ENCODE measurements at regions not wholly inside any gene's neighbourhood (a gene's known extent, or its start where the extent isn't known, plus 50 kb on each side); places are given as distances from the start of the nearest gene placed in this dataset.

- no peak overlapping the region for H3K4me2 ChIP-seq (ENCODE audit: low read depth, low read length, poor library complexity, severe bottlenecking)
- no peaks in the 10 kb centered on the region for H3K9me2 ChIP-seq (replicated peaks; ENCODE audit: insufficient read depth, low read length)
- no peaks in the 10 kb centered on the region for H3K79me2 ChIP-seq (ENCODE audit: insufficient read depth, low read length)
- H3K27me3 ChIP-seq (ENCODE audit: low read length) = no peaks in the 10 kb centered on the region
- H2AFZ ChIP-seq (ENCODE audit: low read depth, low read length, severe bottlenecking) = no peak overlapping the region
- no peaks in the 10 kb centered on the region for H3F3A ChIP-seq (ENCODE audit: insufficient read depth)
- H4K20me1 ChIP-seq (ENCODE audit: low read depth, low read length) = no peaks in the 10 kb centered on the region
- no peak for TF ChIP-seq CTCF (IDR thresholded peaks at IDR 0.05; ENCODE audit: insufficient read depth, low read length, poor library complexity, severe bottlenecking)
- TF ChIP-seq EZH2phosphoT487 (conservative IDR thresholded peaks at IDR 0.05; ENCODE audit: low read length) = no peak
- H3K9me3 ChIP-seq (ENCODE audit: insufficient read depth, low read length) = no peaks in the 10 kb centered on the region
- no peak overlapping the region for H3K4me3 ChIP-seq (ENCODE audit: insufficient read depth, low read length, poor library complexity, severe bottlenecking)
- H3K27ac ChIP-seq (ENCODE audit: low read depth, low read length) = no peak overlapping the region
- no peaks in the 10 kb centered on the region for H3K36me3 ChIP-seq (ENCODE audit: low read length)
- H3K9ac ChIP-seq (ENCODE audit: low read length) = no peak overlapping the region
These were observed 891.6 kb upstream of the CRIM1 start for GRCh38 chr2:35463805-35464596.

GRCh38 chr2:35462226-35462998, 893.2 kb upstream of the CRIM1 start:
- no peaks in the 10 kb centered on the region for H3K79me2 ChIP-seq (ENCODE audit: insufficient read depth, low read length)
- no peak overlapping the region for H3K27ac ChIP-seq (ENCODE audit: low read depth, low read length)
- H3K9me3 ChIP-seq (ENCODE audit: insufficient read depth, low read length) = no peaks in the 10 kb centered on the region
- no peaks in the 10 kb centered on the region for H3K9me2 ChIP-seq (replicated peaks; ENCODE audit: insufficient read depth, low read length)
- no peak overlapping the region for H2AFZ ChIP-seq (ENCODE audit: low read depth, low read length, severe bottlenecking)
- H3K9ac ChIP-seq (ENCODE audit: low read length) = no peak overlapping the region
- no peak overlapping the region for H3K4me3 ChIP-seq (ENCODE audit: insufficient read depth, low read length, poor library complexity, severe bottlenecking)
- H4K20me1 ChIP-seq (ENCODE audit: low read depth, low read length) = no peaks in the 10 kb centered on the region
- no peak overlapping the region for H3K4me2 ChIP-seq (ENCODE audit: low read depth, low read length, poor library complexity, severe bottlenecking)
- TF ChIP-seq EZH2phosphoT487 (conservative IDR thresholded peaks at IDR 0.05; ENCODE audit: low read length) (no peak), CTCF (IDR thresholded peaks at IDR 0.05; ENCODE audit: insufficient read depth, low read length, poor library complexity, severe bottlenecking) (no peak)
- no peaks in the 10 kb centered on the region for H3K36me3 ChIP-seq (ENCODE audit: low read length)
- no peaks in the 10 kb centered on the region for H3F3A ChIP-seq (ENCODE audit: insufficient read depth)
- no peaks in the 10 kb centered on the region for H3K27me3 ChIP-seq (ENCODE audit: low read length)

- no peaks in the 10 kb centered on the region for H3F3A ChIP-seq (ENCODE audit: insufficient read depth)
- H3K27ac ChIP-seq (ENCODE audit: low read depth, low read length) = no peak overlapping the region
- no peaks in the 10 kb centered on the region for H3K27me3 ChIP-seq (ENCODE audit: low read length)
- no peak overlapping the region for H3K9ac ChIP-seq (ENCODE audit: low read length)
- no peak overlapping the region for H2AFZ ChIP-seq (ENCODE audit: low read depth, low read length, severe bottlenecking)
- H3K36me3 ChIP-seq (ENCODE audit: low read length) = no peaks in the 10 kb centered on the region
- H4K20me1 ChIP-seq (ENCODE audit: low read depth, low read length) = no peaks in the 10 kb centered on the region
- no peaks in the 10 kb centered on the region for H3K9me3 ChIP-seq (ENCODE audit: insufficient read depth, low read length)
- no peak overlapping the region for H3K4me3 ChIP-seq (ENCODE audit: insufficient read depth, low read length, poor library complexity, severe bottlenecking)
- H3K9me2 ChIP-seq (replicated peaks; ENCODE audit: insufficient read depth, low read length) = no peaks in the 10 kb centered on the region
- no peak overlapping the region for H3K4me2 ChIP-seq (ENCODE audit: low read depth, low read length, poor library complexity, severe bottlenecking)
- TF ChIP-seq EZH2phosphoT487 (conservative IDR thresholded peaks at IDR 0.05; ENCODE audit: low read length) (no peak), CTCF (IDR thresholded peaks at IDR 0.05; ENCODE audit: insufficient read depth, low read length, poor library complexity, severe bottlenecking) (no peak)
- no peaks in the 10 kb centered on the region for H3K79me2 ChIP-seq (ENCODE audit: insufficient read depth, low read length)
These were observed 894.2 kb upstream of the CRIM1 start for GRCh38 chr2:35461406-35461805.

All from SU-DHL-6 (cell line).